ENCODE measurements at regions not wholly inside any gene's neighbourhood (a gene's known extent, or its start where the extent isn't known, plus 50 kb on each side); places are given as distances from the start of the nearest gene placed in this dataset.
"Not testable (repeated sequence)": the region's sequence is repeated elsewhere in the genome, so short reads cannot be mapped to it uniquely, and the experiment has no call there.

- no peak for DNase-seq
These were observed 319.8 kb upstream of the NCKAP5 start for GRCh38 chr2:133888107-133888506.

DNA sequence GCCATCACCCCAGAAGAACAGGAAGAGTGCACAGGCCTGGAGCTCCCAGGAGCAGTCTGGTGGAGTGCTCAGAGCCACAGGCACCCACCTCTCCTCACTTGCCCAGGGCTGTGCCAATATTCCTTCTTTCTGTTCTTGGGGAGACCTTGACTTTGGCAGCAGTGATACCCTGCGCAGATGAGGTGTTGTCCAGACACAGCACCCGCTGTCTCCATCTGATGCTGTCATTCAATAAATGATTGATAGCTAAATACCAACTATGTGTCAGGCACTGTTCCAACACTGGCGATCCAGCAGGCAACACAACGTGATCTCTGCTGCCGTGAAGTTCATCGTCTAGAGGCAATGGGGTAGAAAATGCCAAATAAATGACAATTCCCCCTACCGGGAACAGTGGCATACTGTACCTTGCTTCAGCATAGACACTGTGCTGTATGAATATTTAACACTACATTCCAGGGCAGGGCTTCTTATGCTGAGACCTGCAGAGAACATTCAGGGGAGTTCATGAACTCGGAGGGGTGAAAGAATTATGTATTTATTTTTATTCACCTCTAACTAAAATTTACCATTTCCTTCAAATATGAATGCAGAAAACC lies 320.5 kb upstream of the NCKAP5 start:
- DNase-seq: no peak

GRCh38 chr2:133892352-133892913 lies 324.2 kb upstream of the NCKAP5 start:
- DNase-seq: no peak

DNA sequence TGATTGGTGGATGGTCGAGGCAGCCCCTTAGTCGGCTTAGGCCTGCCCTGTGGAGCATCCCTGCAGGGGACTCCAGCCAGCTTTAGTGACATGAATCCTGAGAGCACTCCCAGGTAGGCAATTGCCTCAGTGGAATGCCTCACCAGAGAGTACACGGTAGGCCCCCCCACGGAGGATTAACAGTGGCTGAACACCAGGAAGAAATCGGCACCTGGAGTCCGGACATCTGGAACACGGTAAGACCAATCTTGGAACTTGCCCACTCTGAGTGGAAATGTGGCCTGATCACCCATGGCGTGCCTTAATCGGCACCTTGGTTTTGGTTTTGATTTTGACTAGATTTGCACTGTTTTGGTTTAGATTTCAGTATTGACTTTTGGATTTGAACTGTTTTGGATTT lies 326.2 kb upstream of the NCKAP5 start:
- no peak for DNase-seq

- not testable (repeated sequence) for DNase-seq
These were observed 329.6 kb upstream of the NCKAP5 start for GRCh38 chr2:133897838-133898237.

DNA sequence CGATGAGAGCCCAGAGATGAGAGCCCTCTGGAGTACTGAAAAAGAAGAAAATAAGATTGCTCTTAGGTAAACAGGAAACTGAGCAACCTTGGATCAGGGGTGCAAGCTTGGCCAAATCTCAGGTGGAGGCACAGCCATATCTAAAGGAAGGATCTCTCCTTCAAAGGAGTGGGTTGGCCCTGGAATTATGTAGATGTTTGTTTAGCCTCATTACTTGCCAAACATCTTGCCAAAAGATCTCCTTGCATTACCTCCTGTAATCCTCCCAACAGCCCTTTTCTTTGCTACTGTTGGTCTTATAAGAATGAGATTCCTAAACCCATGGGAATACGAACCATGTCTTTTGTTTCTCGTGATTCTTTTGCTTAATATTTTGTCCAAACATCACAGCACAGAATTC lies 332.6 kb upstream of the NCKAP5 start:
- DNase-seq: no peak

- no peak for DNase-seq
These were observed 338.1 kb upstream of the NCKAP5 start for GRCh38 chr2:133906396-133906795.

GRCh38 chr2:133906926-133907325 lies 338.7 kb upstream of the NCKAP5 start:
- no peak for DNase-seq

DNA sequence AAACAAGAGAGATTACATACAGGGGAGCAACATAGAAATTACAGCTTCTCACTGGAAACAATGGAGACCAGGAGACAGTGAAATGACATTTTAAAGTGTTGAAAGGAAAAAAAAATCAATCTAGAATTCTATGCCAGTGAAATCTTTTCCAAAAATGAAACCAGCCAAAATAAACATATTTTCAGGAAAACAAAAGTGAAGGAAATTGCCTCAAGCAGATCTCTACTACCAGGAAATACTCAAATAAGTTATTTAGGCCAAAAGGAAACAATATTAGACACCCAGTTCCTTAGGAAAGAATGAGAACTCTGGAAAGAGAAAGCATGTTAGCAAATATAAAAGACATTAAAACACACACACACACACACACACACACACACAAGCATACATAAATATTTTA lies 339.9 kb upstream of the NCKAP5 start:
- no peak for DNase-seq

GRCh38 chr2:133918141-133918540 lies 335.7 kb upstream of the MGAT5 start:
- no peak for DNase-seq

DNA sequence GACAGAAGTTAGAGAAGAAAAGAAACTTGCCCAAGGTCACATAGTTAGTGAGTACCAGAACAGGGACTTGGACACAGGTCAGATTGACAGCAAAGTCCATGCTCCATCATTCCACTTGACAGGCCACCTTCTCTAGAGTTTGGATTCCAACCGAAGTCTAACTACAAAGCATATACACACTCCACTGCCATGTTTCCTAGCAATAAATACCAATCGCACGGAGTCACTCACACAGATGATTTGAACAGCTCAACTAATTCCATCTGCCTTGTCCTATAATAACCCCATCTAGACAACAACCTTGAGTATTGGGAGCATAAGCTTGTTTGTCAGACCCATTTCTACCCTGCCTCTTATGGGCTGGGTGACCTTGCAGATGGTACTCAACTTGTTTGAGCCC lies 334.6 kb upstream of the MGAT5 start:
- no peak for DNase-seq

- DNase-seq: no peak
These were observed 326.0 kb upstream of the MGAT5 start for GRCh38 chr2:133927894-133928293.

GRCh38 chr2:133936096-133936495 lies 317.8 kb upstream of the MGAT5 start:
- no peak for DNase-seq

DNA sequence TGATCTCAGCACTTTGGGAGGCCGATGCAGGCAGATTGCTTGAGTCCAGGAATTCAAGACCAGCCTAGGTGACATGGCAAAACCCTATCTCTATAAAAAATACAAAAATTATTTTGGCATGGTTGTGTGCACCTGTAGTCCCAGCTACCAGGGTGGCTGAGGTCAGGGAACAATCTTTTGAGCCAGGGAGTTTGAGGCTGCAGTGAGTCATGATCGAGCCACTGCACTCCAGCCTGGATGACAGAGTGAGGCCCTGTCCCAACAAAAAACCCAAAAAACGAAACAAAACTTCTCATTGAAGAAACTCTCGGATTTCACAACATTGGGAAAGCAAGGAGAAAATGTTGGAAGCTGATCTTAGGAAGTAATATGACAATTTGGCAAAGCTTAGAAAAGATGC lies 317.3 kb upstream of the MGAT5 start:
- DNase-seq: no peak

GRCh38 chr2:133937669-133938068 lies 316.2 kb upstream of the MGAT5 start:
- DNase-seq: no peak

DNA sequence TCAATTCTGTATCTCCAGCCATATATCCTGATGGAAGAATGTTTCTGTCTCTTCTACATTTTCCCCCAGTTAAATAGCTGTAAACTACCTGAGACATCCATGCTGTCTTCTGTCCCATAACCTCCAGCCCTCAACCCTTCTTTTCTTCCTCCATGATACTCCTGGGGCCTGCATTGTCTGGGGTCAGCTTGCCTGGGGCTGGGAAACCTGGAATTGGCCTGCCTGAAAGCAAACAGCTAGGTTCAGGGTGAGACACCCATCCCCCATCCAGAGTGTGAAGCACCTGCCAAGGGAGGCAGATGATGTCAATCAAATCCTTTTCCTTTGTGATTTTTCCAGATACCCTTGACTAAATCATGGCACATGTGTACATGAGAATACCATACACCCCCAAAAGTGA lies 313.7 kb upstream of the MGAT5 start:
- no peak for DNase-seq

- no peak for DNase-seq
These were observed 312.2 kb upstream of the MGAT5 start for GRCh38 chr2:133941666-133942065.

DNA sequence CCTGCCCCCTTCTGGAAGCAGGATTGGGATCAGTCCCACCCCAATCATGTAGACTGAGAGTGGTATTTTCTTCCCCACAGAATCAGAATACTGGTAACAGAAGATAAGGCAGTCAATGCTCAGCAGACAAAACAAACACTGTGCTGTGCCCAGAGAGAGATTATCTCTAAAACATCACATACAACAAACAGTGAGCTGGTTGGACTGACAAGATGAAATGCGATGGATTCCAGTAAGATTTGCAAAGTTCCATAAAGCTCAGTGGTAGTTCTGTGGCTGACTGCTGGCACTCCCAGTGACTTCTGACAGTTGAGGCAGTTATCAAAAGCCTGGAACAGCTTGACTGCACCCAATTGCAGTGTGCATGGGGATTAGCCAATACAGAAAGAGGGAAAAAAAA lies 311.5 kb upstream of the MGAT5 start:
- DNase-seq: no peak

- DNase-seq: no peak
These were observed 310.8 kb upstream of the MGAT5 start for GRCh38 chr2:133943108-133943507.

GRCh38 chr2:133945089-133945488 lies 308.8 kb upstream of the MGAT5 start:
- no peak for DNase-seq

- DNase-seq: no peak
These were observed 306.8 kb upstream of the MGAT5 start for GRCh38 chr2:133947057-133947456.

- DNase-seq: no peak
These were observed 305.1 kb upstream of the MGAT5 start for GRCh38 chr2:133948610-133949290.

DNA sequence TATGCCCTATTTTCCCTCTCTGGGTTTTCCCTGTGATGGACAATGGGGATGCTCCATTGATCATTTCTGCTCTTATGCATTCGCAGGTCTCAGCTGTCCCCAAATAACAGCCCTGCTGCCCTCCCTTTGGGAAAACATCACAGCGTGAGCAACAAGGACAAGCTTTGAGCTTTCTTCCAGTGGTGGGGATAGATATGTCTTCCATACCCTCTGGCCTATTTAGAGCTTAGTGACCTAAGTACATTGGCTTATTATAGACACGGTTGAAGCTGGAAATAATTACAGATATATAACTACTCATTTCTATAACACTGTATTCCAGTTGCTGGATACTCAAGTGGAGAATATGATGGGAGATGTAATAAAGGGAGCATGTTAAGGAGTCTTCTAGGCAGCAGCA lies 304.3 kb upstream of the MGAT5 start:
- DNase-seq: no peak

DNA sequence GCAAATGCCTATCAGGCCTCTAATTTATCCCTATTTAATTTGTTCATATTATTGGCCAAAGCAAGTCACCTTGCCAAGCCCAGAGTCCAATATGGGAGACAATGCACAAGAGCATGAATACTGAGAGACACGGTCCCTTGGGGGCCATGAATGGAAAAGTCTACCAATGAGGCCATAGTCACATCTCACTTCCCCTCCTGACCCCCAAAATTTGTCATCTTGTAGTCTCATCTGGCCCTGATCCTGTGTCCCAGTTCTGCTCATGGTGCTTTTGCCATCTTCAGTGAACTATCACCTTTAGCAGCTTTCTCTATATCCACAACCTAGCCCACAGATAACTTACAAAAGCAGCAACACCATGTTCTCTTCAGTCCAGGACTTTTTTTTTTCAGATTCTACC lies 302.7 kb upstream of the MGAT5 start:
- no peak for DNase-seq

- no peak for DNase-seq
These were observed 301.5 kb upstream of the MGAT5 start for GRCh38 chr2:133952420-133952819.
